ENCODE measurements at regions not wholly inside any gene's neighbourhood (a gene's known extent, or its start where the extent isn't known, plus 50 kb on each side); places are given as distances from the start of the nearest gene placed in this dataset.

- TF ChIP-seq POLR2A (IDR thresholded peaks at IDR 0.05) (no peak), CTCF (IDR thresholded peaks at IDR 0.05) (no peak)
These were observed 281.2 kb upstream of the EPHA4 start for GRCh38 chr2:221853297-221853696.
